ENCODE measurements at regions not wholly inside any gene's neighbourhood (a gene's known extent, or its start where the extent isn't known, plus 50 kb on each side); places are given as distances from the start of the nearest gene placed in this dataset.

DNA sequence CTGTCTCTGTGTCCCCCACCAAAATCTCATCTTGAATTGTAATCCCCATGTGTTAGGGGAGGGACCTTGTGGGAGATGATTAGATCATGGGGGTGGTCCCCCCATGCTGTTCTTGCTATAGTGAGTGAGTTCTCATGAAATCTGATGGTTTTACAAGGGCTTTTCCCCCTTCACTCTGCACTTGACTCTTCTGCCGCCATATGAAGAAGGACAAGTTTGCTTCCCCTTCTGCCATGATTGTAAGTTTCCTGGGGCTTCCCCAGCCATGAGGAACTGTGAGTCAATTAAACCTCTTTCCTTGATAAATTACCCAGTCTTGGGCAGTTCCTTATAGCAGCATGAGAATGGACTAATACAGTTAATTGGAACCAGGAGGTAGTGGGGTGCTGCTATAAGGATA is 137.1 kb upstream of the RAB4A start:
- TF ChIP-seq, protein P1, sequence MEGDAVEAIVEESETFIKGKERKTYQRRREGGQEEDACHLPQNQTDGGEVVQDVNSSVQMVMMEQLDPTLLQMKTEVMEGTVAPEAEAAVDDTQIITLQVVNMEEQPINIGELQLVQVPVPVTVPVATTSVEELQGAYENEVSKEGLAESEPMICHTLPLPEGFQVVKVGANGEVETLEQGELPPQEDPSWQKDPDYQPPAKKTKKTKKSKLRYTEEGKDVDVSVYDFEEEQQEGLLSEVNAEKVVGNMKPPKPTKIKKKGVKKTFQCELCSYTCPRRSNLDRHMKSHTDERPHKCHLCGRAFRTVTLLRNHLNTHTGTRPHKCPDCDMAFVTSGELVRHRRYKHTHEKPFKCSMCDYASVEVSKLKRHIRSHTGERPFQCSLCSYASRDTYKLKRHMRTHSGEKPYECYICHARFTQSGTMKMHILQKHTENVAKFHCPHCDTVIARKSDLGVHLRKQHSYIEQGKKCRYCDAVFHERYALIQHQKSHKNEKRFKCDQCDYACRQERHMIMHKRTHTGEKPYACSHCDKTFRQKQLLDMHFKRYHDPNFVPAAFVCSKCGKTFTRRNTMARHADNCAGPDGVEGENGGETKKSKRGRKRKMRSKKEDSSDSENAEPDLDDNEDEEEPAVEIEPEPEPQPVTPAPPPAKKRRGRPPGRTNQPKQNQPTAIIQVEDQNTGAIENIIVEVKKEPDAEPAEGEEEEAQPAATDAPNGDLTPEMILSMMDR (conservative IDR thresholded peaks at IDR 0.05) = no peak
- TF ChIP-seq ZFX (IDR thresholded peaks at IDR 0.05) = no peak

Measured in C4-2B (cell line).